Upper lobe of right lung (tissue), 1 donor: ENCODE measurements at regions not wholly inside any gene's neighbourhood (a gene's known extent, or its start where the extent isn't known, plus 50 kb on each side); places are given as distances from the start of the nearest gene placed in this dataset.

ENCODE experiments used
- ATAC-seq: fragments of 200-7000 bp; cut with Tn5 transposase; one replicate; pipeline ENCODE4 v1.9.1; 2020; ENCODE audit warnings: mild to moderate bottlenecking, moderate library complexity
- DNase-seq: peaks from one replicate; pipeline ENCODE4 v3.0.0-alpha.2; 2020
- H3K27ac ChIP-seq: fragments of 200-600 bp; one replicate; pipeline ENCODE4 v1.8.0; 2022
- H3K27me3 ChIP-seq: fragments of 200-600 bp; one replicate; pipeline ENCODE4 v1.8.0; 2022; ENCODE audit warnings: mild to moderate bottlenecking
- H3K36me3 ChIP-seq: fragments of 200-600 bp; one replicate; pipeline ENCODE4 v1.8.0; 2022
- H3K4me1 ChIP-seq: fragments of 200-600 bp; one replicate; pipeline ENCODE4 v1.8.0; 2022
- H3K4me3 ChIP-seq: fragments of 200-600 bp; one replicate; pipeline ENCODE4 v1.8.0; 2022; ENCODE audit warnings: mild to moderate bottlenecking
- H3K9me3 ChIP-seq: fragments of 200-600 bp; one replicate; pipeline ENCODE4 v1.8.0; 2022
- intact Hi-C: fragments of 100-400 bp; cut with DNase I; formaldehyde crosslinking; loops from one replicate; pipeline ENCODE4 v1.11.0; 2022
- TF ChIP-seq, protein P1 (sequence below): fragments of 200-600 bp; IDR thresholded peaks from one replicate; pipeline ENCODE4 v1.8.0; 2022; ENCODE audit warnings: antibody characterized with exemption
- donor health status: DM: no; HTN: yes; CAD: no; lungs with severe emphysema.

DNA sequence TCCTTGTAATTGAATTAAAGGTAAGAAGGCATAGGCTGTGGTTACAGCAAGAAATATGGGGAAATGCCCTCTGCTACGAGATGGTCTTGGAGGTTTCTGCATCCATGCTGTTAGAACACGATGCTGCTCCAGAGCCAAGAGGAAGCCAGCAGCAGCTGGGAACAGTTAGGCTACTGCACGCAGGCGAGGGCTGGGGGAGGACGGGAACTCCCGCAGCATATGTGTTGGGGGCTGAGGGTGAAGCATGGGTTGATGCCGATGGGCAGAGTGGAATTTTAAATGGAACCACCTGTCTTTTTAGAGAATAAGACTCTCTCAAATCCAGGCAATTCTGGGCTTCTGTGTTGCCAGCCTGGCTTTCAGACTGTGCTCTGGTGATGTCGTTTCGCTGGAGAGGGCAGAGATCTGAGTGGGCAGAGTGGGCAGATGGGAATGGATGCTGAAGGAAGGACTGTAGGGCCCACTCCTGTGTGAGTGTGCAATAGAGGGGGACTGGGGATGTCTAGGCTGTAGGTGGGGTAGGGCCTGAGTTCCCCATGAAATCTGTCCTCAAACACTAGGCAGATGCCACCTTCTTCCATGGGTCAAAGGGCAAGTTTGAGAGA, 417.0 kb upstream of the TPM1 start:
- TF ChIP-seq, protein P1, sequence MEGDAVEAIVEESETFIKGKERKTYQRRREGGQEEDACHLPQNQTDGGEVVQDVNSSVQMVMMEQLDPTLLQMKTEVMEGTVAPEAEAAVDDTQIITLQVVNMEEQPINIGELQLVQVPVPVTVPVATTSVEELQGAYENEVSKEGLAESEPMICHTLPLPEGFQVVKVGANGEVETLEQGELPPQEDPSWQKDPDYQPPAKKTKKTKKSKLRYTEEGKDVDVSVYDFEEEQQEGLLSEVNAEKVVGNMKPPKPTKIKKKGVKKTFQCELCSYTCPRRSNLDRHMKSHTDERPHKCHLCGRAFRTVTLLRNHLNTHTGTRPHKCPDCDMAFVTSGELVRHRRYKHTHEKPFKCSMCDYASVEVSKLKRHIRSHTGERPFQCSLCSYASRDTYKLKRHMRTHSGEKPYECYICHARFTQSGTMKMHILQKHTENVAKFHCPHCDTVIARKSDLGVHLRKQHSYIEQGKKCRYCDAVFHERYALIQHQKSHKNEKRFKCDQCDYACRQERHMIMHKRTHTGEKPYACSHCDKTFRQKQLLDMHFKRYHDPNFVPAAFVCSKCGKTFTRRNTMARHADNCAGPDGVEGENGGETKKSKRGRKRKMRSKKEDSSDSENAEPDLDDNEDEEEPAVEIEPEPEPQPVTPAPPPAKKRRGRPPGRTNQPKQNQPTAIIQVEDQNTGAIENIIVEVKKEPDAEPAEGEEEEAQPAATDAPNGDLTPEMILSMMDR, result no peak
- intact Hi-C loops, result no loop called here
- Histone ChIP-seq H3K27me3 (no peaks in the 10 kb centered on the region), H3K9me3 (no peaks in the 10 kb centered on the region), H3K36me3 (no peaks in the 10 kb centered on the region), H3K27ac (no peak overlapping the region), H3K4me1 (no peaks in the 10 kb centered on the region), H3K4me3 (no peak overlapping the region)
- no peak for DNase-seq
- no peak for ATAC-seq

DNA sequence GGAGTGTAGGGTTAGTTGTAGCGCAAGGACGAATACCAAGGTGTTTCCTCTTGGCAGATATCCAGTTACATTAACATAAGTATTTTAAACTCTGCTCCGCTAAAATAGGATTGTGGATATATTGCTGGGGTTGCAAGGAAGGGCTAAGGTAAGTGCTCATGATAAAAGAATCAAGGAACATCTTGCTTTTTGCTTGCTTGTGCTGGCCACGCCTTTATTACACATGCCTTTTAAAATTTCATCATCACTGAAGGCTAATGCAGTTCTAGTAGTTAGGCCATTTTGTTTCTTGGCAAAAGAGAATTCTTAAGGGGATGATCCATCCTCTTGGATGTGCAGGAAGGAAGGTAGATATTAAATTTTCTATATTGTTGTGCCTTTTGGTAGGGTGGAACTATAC, 415.6 kb upstream of the TPM1 start:
- TF ChIP-seq, protein P1, result no peak
- DNase-seq, result no peak
- intact Hi-C loops, result no loop called here

DNA sequence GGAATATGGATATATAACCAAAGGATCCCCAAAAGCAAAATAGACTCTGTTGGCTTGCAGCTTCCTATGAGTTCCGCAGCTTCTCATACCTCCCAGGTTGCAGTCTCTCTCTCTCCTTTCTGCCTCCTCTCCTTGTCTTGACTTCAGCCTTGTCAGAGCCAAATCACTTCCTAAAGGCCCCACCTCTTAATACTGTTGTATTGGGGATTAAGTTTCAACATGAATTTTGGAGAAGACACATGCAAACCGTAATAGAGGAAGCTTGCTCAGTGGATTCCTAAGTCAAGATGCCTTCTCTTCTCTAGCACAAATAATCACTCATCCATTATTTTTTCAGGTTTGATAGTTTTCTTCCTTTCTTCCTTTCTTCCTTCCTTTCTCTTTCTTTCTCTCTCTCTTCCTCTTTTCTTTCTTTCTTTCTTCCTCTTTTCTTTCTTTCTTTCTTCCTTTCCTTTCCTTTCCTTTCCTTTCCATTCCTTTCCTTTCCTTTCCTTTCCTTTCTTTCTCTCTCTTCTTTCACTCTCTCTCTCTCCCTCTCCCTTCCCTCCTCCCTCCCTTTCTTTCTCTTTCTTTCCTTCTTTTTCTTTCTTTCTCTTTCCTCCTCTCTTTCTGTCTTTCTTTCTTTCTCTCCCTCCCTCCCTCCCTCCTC, 411.3 kb upstream of the TPM1 start:
- Histone ChIP-seq H3K4me1 (no peaks in the 10 kb centered on the region), H3K4me3 (no peak overlapping the region), H3K9me3 (no peaks in the 10 kb centered on the region), H3K27ac (no peak overlapping the region), H3K27me3 (no peaks in the 10 kb centered on the region), H3K36me3 (no peaks in the 10 kb centered on the region)
- TF ChIP-seq, protein P1, result no peak
- intact Hi-C loops, result no loop called here
- DNase-seq, result no peak
- ATAC-seq, result no peak

More for the DNA sequence above, 415.6 kb upstream of the TPM1 start:
- ATAC-seq, result no peak
- no peaks in the 10 kb centered on the region for H3K27me3 ChIP-seq
- H3K4me3 ChIP-seq, result no peak overlapping the region
- H3K9me3 ChIP-seq, result no peaks in the 10 kb centered on the region
- no peaks in the 10 kb centered on the region for H3K36me3 ChIP-seq
- no peaks in the 10 kb centered on the region for H3K4me1 ChIP-seq
- H3K27ac ChIP-seq, result no peak overlapping the region

DNA sequence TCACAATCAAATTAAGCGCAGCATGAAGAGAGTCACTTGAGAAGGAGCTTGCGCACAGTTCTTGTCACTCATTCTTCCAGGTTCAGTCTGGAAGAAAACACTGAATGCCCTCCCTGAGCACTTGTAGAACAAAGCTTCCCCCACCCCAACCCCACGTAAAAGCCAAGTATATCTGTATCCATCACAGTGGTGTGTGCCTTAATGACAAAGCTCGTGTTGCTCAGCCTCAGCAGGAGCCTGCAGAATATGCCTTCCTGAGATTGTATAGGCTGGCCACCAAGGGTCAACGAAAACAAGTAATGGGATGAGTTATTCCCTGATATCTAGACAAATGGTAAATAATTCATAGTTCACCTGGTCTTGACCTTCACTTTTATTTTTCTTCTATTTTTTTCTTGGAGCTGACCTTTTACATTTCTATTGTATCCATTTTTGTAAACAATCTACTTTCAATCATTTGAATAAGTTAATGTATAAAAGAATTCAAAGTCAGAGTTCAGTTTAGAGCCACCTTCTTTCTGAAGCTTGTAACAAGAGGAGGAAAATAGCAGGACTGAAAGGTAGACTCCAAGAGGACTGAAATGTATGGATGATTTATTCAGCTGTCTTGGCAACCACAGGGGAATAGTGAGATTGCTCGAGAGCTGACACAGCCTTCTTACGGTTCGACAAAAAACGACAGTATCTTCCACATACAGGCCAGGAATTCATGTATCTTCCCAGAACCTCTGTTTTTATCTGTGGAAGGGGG, 405.5 kb upstream of the TPM1 start:
- intact Hi-C loops, result no loop called here
- no peak for ATAC-seq
- H3K4me3 ChIP-seq, result no peak overlapping the region
- no peaks in the 10 kb centered on the region for H3K27me3 ChIP-seq
- H3K9me3 ChIP-seq, result no peaks in the 10 kb centered on the region
- TF ChIP-seq, protein P1, result no peak
- H3K27ac ChIP-seq, result no peak overlapping the region
- no peaks in the 10 kb centered on the region for H3K4me1 ChIP-seq
- no peaks in the 10 kb centered on the region for H3K36me3 ChIP-seq
- no peak for DNase-seq

DNA sequence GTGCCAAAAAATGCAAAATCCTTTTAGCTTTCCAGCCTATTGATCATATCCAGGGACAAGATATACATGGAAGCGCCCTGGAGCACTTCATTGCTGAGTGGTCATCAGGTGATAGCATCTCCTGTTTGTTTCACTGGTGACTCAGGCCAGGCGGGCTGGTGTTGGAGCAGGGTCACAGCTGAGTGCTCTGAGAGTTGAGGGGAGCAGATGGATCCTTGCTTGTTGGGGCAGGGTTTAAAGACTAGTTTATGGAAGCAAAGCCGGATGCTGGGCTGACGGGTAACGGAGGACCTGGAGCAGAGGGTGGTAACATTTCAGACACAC, 405.0 kb upstream of the TPM1 start:
- H3K27me3 ChIP-seq, result no peaks in the 10 kb centered on the region
- intact Hi-C loops, result no loop called here
- H3K4me3 ChIP-seq, result no peak overlapping the region
- ATAC-seq, result no peak
- H3K4me1 ChIP-seq, result no peaks in the 10 kb centered on the region
- no peak for DNase-seq
- no peak overlapping the region for H3K27ac ChIP-seq
- no peaks in the 10 kb centered on the region for H3K36me3 ChIP-seq
- TF ChIP-seq, protein P1, result no peak
- no peaks in the 10 kb centered on the region for H3K9me3 ChIP-seq
